Panc1 (cell line): ENCODE measurements at regions not wholly inside any gene's neighbourhood (a gene's known extent, or its start where the extent isn't known, plus 50 kb on each side); places are given as distances from the start of the nearest gene placed in this dataset.

ENCODE experiments used
- ATAC-seq: fragments of 200-7000 bp; cut with Tn5 transposase; 2 replicates; pipeline ENCODE4 v1.9.1; 2020; ENCODE audit warnings: mild to moderate bottlenecking, moderate library complexity
- BruUV-seq: library from RNA; stranded (reverse); fragments of 400-500 nt; replicated peaks from 2 replicates; lab custom pipeline; 2021; lab: Mats Ljungman, UMichigan
- CTCF ChIA-PET: fragments of 300-600 bp; sonication (Branson Sonifier 250); formaldehyde crosslinking; loops from one replicate; lab custom pipeline; 2022; ENCODE audit warnings: antibody characterized with exemption; lab: Charles Lee
- POLR2A ChIA-PET: fragments of 300-600 bp; sonication (Branson Sonifier 250); formaldehyde crosslinking; loops from one replicate; lab custom pipeline; 2022; ENCODE audit warnings: antibody characterized with exemption; lab: Charles Lee
- DNase-seq: peaks from one replicate; pipeline ENCODE4 v3.0.0-alpha.2; 2010; ENCODE audit warnings: low read depth, low spot score
- H3K27ac ChIP-seq: 2 replicates; pipeline ENCODE4 v1.5.1; 2011; ENCODE audit warnings: mild to moderate bottlenecking, low read length, inconsistent platforms
- H3K27me3 ChIP-seq: fragments of 200-500 bp; sonication (Bioruptor generic); 2 replicates; pipeline ENCODE4 v1.6.0; 2014; ENCODE audit warnings: low read length, inconsistent platforms; ENCODE audit not compliant: control insufficient read depth, insufficient read depth
- H3K36me3 ChIP-seq: fragments of 200-500 bp; sonication (Bioruptor generic); 2 replicates; pipeline ENCODE4 v1.5.1; 2014; ENCODE audit warnings: inconsistent platforms, mild to moderate bottlenecking, low read length, moderate library complexity; ENCODE audit not compliant: control insufficient read depth, insufficient read depth
- H3K4me1 ChIP-seq: 2 replicates; pipeline ENCODE4 v1.5.1; 2011; ENCODE audit warnings: inconsistent platforms, mild to moderate bottlenecking, low read length, moderate library complexity; ENCODE audit not compliant: control insufficient read depth, insufficient read depth
- H3K4me3 ChIP-seq, 2 experiments: 2 replicates each; pipeline ENCODE4 v1.5.1; 2011 to 2012; ENCODE audit warnings: low read depth in 2 of 2, low read length in 2 of 2, mild to moderate bottlenecking in 2 of 2, inconsistent platforms in 1 of 2, moderate library complexity in 1 of 2
- H3K9me3 ChIP-seq: fragments of 200-500 bp; sonication (Bioruptor generic); 2 replicates; pipeline ENCODE4 v1.5.1; 2014; ENCODE audit warnings: low read depth, mild to moderate bottlenecking, inconsistent platforms, low read length, moderate library complexity; ENCODE audit not compliant: control insufficient read depth, insufficient read depth
- CTCF ChIP-seq: fragments of 450-650 bp; IDR thresholded peaks from 2 replicates; pipeline ENCODE4 v1.5.1; 2017; ENCODE audit warnings: mild to moderate bottlenecking
- POLR2AphosphoS5 ChIP-seq: IDR thresholded peaks from 2 replicates; pipeline ENCODE4 v1.6.1; 2012; ENCODE audit warnings: mild to moderate bottlenecking, low read depth, low read length, moderate library complexity
- SIN3A ChIP-seq: IDR thresholded peaks from 2 replicates; pipeline ENCODE4 v1.6.1; 2012; ENCODE audit warnings: low read depth, mild to moderate bottlenecking, low read length, moderate library complexity, borderline replicate concordance; ENCODE audit not compliant: insufficient read depth
- TCF7L2 ChIP-seq: IDR thresholded peaks from 2 replicates; pipeline ENCODE4 v1.6.1; 2011; ENCODE audit warnings: mild to moderate bottlenecking, low read depth, low read length, inconsistent platforms
- in situ Hi-C: cut with HindIII; loops from 2 replicates; pipeline ENCODE4 v1.10.0; 2016; ENCODE audit warnings: low sequenced_read_pairs, low pct_unique_long_range_greater_than_20kb
- intact Hi-C: fragments of 100-400 bp; cut with micrococcal nuclease; formaldehyde crosslinking; loops from one replicate; pipeline ENCODE4 v1.10.0; 2022; ENCODE audit not compliant: unreplicated experiment
- TF ChIP-seq, protein P1 (sequence below), 2 experiments: IDR thresholded peaks; 2 replicates each; pipeline ENCODE4 v1.6.1; 2011 to 2012; ENCODE audit warnings: low read depth in 2 of 2, control low read depth in 1 of 2, low read length in 1 of 2, mild to moderate bottlenecking in 1 of 2, moderate library complexity in 1 of 2; ENCODE audit not compliant: insufficient read depth in 1 of 2

GRCh38 chr14:98743536-98743935 is 528.5 kb downstream of the BCL11B start:
- H3K27me3 ChIP-seq = no peaks in the 10 kb centered on the region
- DNase-seq (no peak), ATAC-seq (no peak)
- no peak for TF ChIP-seq POLR2AphosphoS5
- TF ChIP-seq TCF7L2 = no peak
- POLR2A ChIA-PET = no interaction called here
- in situ Hi-C loops (no loop called here), intact Hi-C loops (no loop called here)
- no peak overlapping the region for H3K4me3 ChIP-seq
- CTCF ChIA-PET = no interaction called here
- no TSS peak for BruUV-seq
- H3K27ac ChIP-seq = no peak overlapping the region
- H3K4me1 ChIP-seq = no peaks in the 10 kb centered on the region
- H3K9me3 ChIP-seq = no peaks in the 10 kb centered on the region
- no peaks in the 10 kb centered on the region for H3K36me3 ChIP-seq

GRCh38 chr14:98748966-98749365 is 523.0 kb downstream of the BCL11B start:
- H3K27ac ChIP-seq = no peak overlapping the region
- intact Hi-C loops = no loop called here
- no peaks in the 10 kb centered on the region for H3K9me3 ChIP-seq
- BruUV-seq = no TSS peak
- TF ChIP-seq SIN3A (no peak), TCF7L2 (no peak), CTCF (no peak), POLR2AphosphoS5 (no peak)
- TF ChIP-seq, protein P1, sequence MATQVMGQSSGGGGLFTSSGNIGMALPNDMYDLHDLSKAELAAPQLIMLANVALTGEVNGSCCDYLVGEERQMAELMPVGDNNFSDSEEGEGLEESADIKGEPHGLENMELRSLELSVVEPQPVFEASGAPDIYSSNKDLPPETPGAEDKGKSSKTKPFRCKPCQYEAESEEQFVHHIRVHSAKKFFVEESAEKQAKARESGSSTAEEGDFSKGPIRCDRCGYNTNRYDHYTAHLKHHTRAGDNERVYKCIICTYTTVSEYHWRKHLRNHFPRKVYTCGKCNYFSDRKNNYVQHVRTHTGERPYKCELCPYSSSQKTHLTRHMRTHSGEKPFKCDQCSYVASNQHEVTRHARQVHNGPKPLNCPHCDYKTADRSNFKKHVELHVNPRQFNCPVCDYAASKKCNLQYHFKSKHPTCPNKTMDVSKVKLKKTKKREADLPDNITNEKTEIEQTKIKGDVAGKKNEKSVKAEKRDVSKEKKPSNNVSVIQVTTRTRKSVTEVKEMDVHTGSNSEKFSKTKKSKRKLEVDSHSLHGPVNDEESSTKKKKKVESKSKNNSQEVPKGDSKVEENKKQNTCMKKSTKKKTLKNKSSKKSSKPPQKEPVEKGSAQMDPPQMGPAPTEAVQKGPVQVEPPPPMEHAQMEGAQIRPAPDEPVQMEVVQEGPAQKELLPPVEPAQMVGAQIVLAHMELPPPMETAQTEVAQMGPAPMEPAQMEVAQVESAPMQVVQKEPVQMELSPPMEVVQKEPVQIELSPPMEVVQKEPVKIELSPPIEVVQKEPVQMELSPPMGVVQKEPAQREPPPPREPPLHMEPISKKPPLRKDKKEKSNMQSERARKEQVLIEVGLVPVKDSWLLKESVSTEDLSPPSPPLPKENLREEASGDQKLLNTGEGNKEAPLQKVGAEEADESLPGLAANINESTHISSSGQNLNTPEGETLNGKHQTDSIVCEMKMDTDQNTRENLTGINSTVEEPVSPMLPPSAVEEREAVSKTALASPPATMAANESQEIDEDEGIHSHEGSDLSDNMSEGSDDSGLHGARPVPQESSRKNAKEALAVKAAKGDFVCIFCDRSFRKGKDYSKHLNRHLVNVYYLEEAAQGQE (IDR thresholded peaks at IDR 0.05; ENCODE audit: insufficient read depth in 1 of 2, low read depth in 2 of 2, low read length in 1 of 2) = no peak
- H3K27me3 ChIP-seq = no peaks in the 10 kb centered on the region
- ChIA-PET POLR2A (no interaction called here), CTCF (no interaction called here)
- no peak overlapping the region for H3K4me3 ChIP-seq
- DNase-seq = no peak
- ATAC-seq = no peak
- H3K4me1 ChIP-seq = no peaks in the 10 kb centered on the region
- in situ Hi-C loops = no loop called here
- H3K36me3 ChIP-seq = no peaks in the 10 kb centered on the region

- ATAC-seq (no peak), DNase-seq (no peak)
- Histone ChIP-seq H3K27me3 (no peaks in the 10 kb centered on the region), H3K4me1 (no peaks in the 10 kb centered on the region), H3K27ac (no peak overlapping the region), H3K9me3 (no peaks in the 10 kb centered on the region), H3K36me3 (no peaks in the 10 kb centered on the region), H3K4me3 (no peak overlapping the region)
- ChIA-PET POLR2A (no interaction called here), CTCF (no interaction called here)
- in situ Hi-C loops = no loop called here
- no peak for TF ChIP-seq SIN3A
- no peak for TF ChIP-seq CTCF
- TF ChIP-seq POLR2AphosphoS5 = no peak
- TF ChIP-seq TCF7L2 = no peak
- TF ChIP-seq, protein P1 (IDR thresholded peaks at IDR 0.05; ENCODE audit: insufficient read depth in 1 of 2, low read depth in 2 of 2, low read length in 1 of 2) = no peak
- intact Hi-C loops = no loop called here
- no TSS peak for BruUV-seq
These were observed 520.9 kb downstream of the BCL11B start for GRCh38 chr14:98751110-98751509.
